Astrocyte of the spinal cord (primary cell): ENCODE measurements at regions not wholly inside any gene's neighbourhood (a gene's known extent, or its start where the extent isn't known, plus 50 kb on each side); places are given as distances from the start of the nearest gene placed in this dataset.

Source experiments
- DNase-seq: peaks from one replicate; pipeline ENCODE4 v3.0.0; 2011; ENCODE audit warnings: low read depth, low spot score
- H3K4me3 ChIP-seq: 2 replicates; pipeline ENCODE4 v1.5.1; 2011; ENCODE audit warnings: low read depth, mild to moderate bottlenecking, low read length, moderate library complexity
- CTCF ChIP-seq: IDR thresholded peaks from 2 replicates; pipeline ENCODE4 v1.5.1; 2012; ENCODE audit warnings: low read depth, mild to moderate bottlenecking, low read length, inconsistent platforms
- in situ Hi-C: cut with HindIII; loops from 2 replicates; pipeline ENCODE4 v1.10.0; 2017; ENCODE audit warnings: low sequenced_read_pairs

GRCh38 chr11:19661827-19662226, 50.8 kb upstream of the NAV2 start:
- DNase-seq: no peak
- H3K4me3 ChIP-seq: no peak overlapping the region
- in situ Hi-C loops: no loop called here
- TF ChIP-seq CTCF: no peak

- peak; percentile 79 for DNase-seq
- in situ Hi-C loops: no loop called here
- H3K4me3 ChIP-seq: no peak overlapping the region
- no peak for TF ChIP-seq CTCF
Measured at GRCh38 chr11:19660076-19660475, 52.6 kb upstream of the NAV2 start.

- no peak overlapping the region for H3K4me3 ChIP-seq
- TF ChIP-seq CTCF: no peak
- no peak for DNase-seq
- in situ Hi-C loops: no loop called here
Measured at GRCh38 chr11:19659529-19659928, 53.1 kb upstream of the NAV2 start.

- DNase-seq: no peak
- in situ Hi-C loops: no loop called here
- no peak overlapping the region for H3K4me3 ChIP-seq
- TF ChIP-seq CTCF: peak; percentile 24
Measured at GRCh38 chr11:19658344-19658743, 54.3 kb upstream of the NAV2 start.

- DNase-seq: no peak
- TF ChIP-seq CTCF: no peak
- H3K4me3 ChIP-seq: no peak overlapping the region
- in situ Hi-C loops: no loop called here
Measured at GRCh38 chr11:19656140-19656541, 56.5 kb upstream of the NAV2 start.

GRCh38 chr11:19652623-19653375, 59.8 kb upstream of the NAV2 start:
- in situ Hi-C loops: no loop called here
- TF ChIP-seq CTCF: no peak
- no peak for DNase-seq
- H3K4me3 ChIP-seq: no peak overlapping the region
